ENCODE measurements at regions not wholly inside any gene's neighbourhood (a gene's known extent, or its start where the extent isn't known, plus 50 kb on each side); places are given as distances from the start of the nearest gene placed in this dataset.

DNA sequence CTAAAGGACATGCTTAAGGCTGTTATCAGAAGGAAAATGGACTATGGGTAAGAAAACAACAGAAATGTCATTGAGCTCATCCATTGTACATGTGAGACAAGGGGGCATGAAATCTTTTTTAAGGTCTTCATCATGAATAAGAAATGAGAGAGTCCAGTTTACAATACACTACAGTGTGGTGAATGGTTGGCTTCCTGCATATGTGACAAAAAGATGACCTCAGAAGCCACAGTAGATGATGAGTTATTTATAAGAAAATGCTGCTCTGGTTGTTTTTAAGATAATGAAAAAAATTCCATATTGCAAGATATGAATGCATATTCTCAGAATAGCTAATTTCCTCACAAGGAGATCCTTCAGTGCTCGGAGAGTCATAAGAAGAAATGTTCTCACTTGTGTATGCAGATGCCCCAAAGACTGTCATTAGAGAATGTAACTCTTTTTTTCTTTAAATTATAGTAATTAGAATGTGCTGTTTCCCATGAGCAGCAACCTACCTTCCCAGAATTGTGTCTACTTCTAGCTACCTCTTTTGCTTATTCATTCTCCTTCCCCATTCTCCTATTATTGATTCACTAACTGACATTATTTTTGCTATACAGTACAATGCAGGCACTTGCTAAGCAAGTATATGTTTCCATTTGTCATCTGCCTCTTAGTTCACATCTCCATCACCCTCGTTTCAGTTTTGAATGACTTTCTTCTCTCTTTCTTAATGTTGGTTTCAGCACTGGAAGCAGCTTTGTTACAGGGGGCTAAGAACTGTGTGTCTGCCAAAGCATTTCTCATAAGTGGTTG lies 152.0 kb upstream of the PEX5L start:
- no peak for DNase-seq (ENCODE audit: low spot score)

DNA sequence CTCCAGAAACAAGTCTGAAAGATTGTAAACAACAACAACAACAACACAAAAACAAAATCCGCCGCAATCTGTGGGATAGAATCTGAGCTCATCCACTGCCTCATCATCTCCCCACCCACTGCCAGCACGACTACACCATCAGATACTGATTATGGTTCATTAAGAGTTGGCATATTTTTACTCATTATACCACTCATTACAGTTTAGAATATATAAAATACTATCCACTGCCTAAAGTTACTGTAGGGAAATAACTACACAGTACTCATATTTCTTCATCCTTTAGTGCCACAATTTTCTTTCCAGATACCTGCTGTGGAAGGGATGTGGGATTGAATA lies 152.5 kb upstream of the PEX5L start:
- no peak for DNase-seq (ENCODE audit: low spot score)

DNA sequence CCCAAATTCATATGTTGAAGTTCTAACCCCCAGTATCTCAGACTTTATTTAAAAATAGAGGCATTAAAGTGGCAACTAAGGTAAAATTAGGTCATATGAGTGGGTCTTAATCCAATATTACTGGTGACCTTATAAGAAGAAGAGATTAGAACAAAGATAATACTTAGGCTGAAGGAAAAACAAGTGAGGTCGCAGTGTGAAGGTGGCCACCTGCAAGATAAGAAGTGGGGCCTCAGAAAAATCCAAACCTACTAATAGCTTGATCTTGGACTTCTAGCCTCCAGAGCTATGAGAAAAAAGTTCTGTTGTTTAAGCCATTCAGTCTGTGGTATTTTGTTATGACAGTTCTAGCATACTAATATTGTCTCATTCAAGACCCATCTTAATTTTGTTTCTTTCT lies 159.9 kb upstream of the PEX5L start:
- DNase-seq (ENCODE audit: low spot score) = no peak

DNA sequence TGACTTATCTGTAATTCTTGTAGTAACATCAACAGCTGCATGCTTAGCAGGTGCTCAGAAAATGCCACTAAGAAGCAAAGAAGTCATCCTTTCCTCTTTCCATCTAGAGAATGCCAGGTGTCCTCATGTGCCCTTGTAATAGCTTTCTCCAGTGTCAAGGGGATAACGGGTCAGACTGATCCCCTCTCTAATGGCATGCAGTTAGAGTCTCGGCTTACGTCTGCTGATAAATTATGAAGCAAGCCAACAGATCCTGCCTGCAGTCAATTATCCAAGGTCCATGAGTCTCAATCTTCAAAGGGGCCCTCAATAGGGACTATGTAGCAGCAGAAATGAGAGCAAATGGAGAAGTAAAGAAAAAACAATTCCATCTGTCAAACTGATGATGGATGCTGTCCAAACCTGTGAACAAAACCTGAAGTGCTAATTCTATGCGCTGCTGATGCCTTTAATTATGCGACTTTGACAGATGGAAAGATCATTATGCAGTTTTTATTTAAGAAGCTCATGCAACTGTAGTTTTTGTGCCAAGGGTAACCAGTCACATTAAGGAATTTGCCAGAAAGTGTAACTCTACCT lies 162.8 kb upstream of the PEX5L start:
- no peak for DNase-seq (ENCODE audit: low spot score)

DNA sequence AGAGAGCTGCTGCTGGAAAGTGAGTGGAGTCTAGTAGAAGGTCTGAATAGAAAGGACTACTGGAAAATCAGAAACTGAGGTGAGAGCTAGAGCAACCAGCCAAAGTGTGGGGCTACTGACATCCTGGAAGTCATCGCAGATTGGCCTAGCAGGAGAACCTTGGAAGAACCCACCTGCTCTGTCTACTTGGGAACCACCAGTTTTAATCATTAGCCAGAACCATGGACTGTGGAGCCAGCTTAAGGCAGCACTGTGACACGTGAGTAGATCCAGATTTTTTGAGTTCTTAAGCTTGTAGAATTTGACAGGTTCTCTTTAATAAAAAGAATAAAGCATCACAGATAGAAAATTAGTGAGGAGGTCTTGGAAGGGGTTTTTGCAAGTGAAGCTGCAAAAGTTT lies 179.1 kb upstream of the PEX5L start:
- DNase-seq (ENCODE audit: low spot score) = no peak

DNA sequence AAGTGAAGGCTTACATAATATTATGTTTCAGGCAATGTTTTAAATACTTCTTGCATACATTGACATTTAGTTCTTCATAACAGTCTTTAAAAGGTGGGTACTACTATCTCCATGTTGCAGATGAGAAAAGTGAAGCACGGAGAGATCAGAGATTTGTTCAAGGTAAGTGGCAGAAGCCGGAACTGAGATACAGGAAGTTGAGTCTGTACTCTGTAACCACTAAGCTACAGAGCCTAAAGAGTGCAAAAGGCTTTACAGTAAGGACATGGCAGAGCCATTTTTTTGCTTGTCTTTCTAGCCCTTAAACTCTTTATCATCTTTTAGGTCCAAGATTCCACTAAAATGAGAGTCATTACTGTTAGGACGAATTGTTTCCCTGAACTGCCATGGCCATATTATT lies 186.5 kb upstream of the PEX5L start:
- no peak for DNase-seq (ENCODE audit: low spot score)

DNA sequence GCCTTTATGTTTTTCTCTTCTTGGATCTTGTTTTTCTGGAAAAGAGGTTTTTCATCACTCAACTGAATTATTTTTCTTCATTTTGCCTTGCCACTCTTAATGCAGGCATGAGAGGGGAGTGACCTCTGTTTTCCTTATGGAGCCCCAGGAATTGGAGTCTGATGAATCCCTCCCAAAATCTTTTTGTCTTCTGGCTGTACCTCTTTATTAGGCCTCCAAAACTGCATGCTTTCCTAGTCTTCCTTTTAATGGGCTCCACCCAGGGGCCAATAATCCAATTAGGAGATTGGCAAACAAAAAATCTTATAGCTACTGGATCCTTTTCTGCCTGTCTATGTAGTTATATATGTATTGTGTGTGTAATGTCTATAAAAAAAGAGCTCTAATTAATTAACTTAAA lies 192.4 kb upstream of the PEX5L start:
- no peak for DNase-seq (ENCODE audit: low spot score)

DNA sequence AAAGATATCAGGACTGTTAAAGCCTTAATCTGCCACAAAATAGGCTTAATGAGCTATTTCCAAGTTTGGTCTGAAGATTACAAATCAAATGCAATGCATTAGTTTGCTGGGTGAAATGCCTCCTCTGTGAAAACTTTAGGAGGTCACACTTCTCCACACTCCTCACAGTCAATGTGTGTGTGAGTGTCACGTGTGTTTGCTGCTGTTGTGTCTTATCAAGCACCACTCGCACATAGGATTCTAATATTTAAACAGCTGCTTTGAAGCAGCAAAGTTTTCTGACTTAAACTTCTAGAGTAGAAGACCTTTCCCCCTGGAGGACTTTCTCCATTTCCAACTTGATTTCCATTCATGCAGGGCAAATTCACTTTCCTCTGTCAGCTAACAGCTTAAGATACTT lies 203.2 kb upstream of the PEX5L start:
- no peak for DNase-seq (ENCODE audit: low spot score)

DNA sequence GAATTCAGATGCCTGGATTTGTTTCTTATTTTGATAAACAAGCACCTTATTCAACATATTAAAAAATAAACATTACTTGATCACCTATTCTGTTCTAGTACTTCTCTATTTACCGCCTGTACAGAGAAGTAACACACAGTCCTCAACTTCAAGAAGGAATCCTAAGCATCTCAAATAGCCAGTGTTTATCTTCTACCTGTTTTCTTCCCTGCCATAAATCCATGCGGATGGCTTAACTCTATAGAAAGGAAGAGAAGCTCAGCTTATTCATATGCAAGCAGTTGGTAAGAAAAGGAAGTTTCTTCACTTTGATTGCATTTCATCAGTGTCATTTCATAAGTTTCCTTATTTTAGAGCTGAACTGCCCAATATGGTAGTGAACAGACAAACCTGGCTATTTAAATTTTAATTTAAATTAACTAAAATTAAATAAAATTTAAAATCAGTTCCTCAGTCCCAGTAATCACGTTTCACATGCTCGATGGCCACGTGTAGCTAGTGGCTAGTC lies 210.0 kb upstream of the PEX5L start:
- no peak for DNase-seq (ENCODE audit: low spot score)

DNA sequence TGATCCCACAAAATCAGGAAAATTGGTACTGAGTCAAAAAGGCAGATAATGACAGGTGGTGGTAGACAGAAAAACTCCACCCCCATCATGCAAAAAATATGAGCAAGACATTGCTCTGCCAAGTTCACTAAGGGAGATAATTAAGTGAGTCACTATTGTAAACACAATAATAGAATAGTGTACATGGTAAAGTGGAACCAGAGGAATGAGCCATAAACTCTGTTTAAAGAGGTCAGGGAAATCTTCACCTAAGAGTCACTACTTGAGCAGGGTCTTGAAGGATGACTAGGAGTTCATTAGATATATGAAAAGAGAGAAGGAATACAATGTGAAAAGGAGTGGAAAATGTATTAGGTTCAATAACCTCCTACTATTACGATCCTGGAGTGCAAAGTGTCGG lies 213.4 kb upstream of the PEX5L start:
- no peak for DNase-seq (ENCODE audit: low spot score)

DNA sequence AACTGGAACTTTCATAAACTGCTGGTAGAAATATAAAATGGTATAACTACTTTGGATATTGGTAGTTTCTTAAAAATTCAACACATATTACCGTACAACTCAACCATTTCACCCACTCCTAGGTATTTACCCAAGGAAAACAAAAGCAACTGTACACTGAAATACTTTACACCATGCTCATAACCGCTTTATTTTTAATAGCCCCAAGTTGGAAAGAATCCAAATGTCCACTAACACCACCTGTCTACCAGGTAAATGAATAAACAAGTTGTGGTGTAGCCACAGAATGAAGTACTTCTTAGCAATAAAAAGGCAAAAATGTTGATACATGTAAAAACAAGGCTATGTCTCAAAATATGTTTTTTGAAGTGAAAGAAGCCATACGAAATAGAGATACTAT lies 215.9 kb upstream of the PEX5L start:
- no peak for DNase-seq (ENCODE audit: low spot score)

DNA sequence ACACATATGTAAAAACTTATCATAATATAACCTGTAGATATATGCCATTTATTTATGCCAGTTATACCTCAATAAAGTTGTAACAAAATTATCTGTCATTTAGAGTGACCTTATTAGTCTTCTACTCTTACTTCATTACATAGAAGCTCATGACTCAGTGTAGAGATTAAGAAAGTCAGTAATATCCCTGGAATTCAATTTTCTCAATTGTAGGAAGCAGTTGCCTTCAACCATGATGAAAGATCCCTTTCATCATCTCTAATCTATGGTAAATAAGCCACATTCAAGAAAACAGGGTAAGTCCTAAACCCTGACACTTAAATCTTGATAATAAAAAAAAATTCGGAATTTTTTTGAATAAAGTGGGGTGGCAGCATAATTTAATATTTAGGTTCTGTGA lies 216.5 kb upstream of the PEX5L start:
- DNase-seq (ENCODE audit: low spot score) = no peak

DNA sequence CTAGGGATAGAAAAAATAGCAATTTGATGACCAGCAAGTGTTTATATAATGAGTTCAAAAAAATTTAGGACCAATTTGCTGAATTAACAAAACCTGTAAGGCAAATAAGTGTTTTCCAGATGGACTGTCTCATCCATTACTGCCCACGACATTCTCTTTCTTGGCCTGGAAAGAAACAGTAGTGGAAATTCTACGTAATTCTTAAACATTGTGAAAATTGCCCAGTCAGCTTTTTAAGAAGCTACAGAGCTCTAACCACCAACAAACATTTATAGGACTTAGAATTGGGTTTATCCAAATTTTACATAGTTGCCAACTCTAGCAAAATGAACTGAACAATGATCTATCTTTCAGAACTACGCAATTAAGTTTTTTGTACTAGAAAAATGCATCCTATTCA lies 227.7 kb upstream of the PEX5L start:
- DNase-seq (ENCODE audit: low spot score) = no peak

DNA sequence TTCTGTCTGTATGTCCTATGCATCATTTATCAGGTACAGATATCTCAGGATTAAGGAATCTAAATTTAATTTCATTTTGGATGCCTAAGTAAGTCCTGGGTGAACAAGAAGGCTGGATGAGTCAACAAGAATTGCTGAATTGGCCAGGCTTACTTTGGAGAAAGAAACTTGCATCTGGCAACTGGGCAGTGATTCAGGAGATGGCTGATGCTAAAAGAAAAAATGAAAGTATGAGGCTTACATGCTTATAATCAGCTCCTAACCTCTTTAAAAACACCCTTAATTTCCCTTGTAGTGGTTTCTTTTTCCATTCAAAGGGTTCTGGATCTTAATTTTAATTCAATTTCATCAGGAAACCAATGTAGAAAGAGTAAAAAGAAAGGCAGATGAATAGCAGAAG lies 228.8 kb upstream of the PEX5L start:
- no peak for DNase-seq (ENCODE audit: low spot score)

DNA sequence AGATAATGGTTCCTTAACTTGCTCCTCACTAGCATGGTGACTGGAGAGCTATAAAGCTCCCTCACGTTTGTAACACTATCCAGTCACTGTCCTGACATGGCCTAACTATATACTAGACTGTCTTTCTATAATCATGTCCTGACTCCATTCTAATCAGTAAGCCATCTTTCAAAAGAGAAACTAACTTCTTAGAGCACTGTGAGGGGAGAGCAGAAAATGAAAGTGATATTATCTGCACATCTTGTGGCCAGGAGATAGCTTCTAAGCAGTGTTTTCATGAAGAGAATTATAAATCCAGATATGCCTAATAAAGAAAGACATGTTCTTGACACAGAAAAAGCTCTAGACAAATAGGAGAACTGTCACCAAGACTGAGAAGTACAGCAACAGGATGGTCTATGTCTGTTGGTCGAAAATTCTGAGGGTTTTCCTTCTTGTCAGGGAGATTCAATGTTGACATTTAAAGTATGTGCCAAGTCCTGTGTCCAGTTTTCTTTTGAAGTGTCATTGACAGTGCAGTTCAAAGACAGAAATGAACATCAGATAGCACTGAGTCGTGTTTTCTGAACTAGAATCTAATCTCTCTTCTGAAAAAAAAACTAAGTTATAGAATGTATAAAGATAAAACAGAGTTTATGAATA lies 230.6 kb upstream of the PEX5L start:
- DNase-seq (ENCODE audit: low spot score) = no peak

DNA sequence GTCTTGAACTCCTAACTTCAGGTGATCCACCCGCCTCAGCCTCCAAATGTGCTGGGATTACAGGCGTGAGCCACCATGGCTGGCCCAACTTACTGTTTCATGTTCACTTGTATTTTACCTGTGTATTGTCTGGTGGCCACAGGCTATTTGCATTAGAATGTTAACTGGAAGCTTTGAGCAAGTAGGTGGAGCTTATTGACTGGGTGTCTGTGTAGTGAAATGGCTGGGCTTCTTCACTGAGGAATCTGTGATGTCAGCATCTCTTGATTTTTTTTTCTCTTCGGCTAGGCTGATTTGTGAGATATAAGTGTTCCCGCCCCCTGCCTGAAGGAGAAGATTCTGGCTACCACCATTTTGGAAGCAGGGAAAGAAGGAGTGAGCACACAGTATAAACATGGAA lies 237.8 kb upstream of the PEX5L start:
- DNase-seq (ENCODE audit: low spot score) = no peak

DNA sequence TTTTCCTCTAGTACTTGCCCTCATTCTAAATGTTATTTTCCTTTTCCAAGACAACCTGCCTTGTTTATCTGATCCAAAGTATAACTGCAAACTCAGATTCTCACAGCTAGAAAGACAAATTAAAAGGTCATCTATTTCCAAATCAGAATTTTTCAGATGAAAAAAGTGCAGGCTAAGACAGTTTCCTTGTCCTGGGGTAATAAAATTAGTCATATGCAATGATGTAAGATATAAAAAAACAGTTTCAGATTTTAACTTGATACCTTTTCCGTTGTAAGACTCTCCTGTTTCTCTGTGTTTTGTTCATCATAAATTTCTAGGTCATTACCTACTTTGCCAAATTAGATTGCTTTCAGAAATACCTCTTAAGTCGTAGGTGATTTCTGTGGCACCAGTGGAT lies 238.4 kb upstream of the PEX5L start:
- no peak for DNase-seq (ENCODE audit: low spot score)

DNA sequence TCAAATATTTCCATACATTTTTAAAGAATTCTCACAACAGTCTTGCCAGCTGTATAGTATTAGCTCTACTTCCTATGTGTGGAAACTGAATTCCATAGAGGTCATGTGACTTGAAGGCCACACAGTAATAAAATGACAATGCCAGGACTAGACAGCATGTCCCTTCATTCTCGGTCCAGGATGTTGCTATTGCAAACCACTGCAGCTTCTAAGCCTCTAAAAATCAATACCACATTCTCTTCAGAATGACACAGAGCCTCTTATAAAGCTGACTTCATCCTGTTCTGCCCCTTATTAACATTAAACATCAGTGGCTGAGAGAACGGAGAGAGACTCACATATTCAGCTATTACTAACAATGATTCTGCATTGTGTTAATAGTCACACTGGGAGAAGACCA lies 240.3 kb upstream of the PEX5L start:
- no peak for DNase-seq (ENCODE audit: low spot score)

DNA sequence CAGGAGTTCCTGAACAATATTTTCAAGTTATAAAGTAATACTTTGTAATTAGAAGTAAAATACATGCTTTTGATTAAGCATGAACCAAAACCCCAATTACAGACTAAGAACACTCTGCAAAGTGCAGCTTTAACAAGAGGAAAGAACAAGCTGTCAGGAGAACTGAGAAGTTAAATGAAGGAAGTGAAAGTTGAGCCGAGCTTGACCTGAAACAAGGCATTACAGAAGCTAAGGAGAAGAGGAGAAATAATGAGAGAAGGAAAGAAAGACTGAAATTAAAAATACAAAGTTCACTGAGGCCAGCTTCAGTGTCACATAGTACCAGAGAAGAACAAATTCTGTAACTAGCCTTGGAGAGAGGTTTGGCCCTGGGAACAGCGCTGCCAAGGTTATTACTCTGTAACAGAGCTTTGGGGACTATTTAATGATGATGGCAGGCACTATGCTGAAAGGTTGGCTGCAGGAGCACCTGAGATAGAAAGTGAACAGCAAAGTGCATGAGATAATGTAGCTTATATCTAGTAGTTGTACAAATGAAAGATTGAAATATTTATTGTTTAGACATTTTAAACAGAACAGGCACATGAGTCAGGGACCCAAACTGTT lies 241.9 kb upstream of the PEX5L start:
- peak; percentile 7 for DNase-seq (ENCODE audit: low spot score)

DNA sequence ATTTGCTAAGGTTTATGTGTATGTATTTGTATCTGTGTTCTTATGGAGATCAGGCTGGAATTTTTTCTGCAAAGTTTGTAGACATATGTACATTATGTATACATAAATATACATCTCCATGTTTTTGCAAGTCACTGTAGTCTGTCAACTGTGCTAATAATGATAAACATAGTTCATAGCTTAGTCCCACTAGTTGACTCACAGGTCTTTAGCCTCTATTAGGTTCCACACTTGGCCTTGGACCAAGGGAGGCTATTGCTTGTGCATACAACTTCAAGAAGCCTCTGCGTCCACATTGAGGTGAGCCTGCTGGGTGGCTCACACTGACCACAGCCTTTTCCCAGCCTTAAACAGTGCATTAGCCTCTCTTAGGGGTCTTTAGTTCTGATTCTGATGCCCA lies 243.8 kb upstream of the PEX5L start:
- DNase-seq (ENCODE audit: low spot score) = no peak

DNA sequence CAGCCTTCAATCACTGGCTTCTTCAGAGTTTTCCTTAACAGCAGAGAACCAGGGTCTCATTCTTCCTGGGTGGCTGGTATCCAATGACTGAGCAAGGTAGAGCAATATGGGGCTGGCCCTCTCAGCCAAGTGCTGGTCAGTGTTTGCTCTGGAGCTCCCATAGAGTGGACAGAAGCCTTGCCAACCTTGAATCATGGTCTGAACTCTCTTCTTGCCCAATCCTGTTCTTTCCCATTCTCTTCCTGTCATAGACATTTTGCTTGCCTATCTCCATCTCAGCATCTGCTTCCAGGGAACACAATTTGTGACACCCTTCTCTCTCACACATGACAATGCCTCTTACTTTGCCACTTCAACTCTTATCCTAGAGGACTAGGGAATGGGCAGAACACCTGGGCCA lies 245.6 kb upstream of the PEX5L start:
- no peak for DNase-seq (ENCODE audit: low spot score)

DNA sequence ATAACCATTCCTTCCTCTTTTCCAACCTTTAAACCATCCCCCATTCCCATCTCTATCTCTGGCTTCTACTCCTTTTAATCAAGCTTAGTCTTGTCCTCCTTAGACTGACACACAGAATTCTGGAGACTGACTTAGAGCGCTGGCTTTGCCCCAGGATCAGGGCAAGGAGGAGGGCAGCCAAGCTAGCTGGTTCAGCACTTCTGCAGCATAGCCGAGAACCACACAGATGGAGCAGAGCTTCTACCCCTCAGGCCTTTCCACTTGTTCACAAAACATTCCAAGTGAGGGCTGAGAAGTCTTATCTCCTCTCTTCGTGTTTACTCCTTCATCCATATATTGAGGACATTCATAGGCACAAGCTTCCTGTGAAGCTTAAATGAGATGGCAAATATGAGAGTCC lies 246.5 kb upstream of the PEX5L start:
- DNase-seq (ENCODE audit: low spot score) = no peak

All from germinal center (tissue), 1 donor.